T1000 (cell line): ENCODE measurements at regions not wholly inside any gene's neighbourhood (a gene's known extent, or its start where the extent isn't known, plus 50 kb on each side); places are given as distances from the start of the nearest gene placed in this dataset.
"Not testable (repeated sequence)": the region's sequence is repeated elsewhere in the genome, so short reads cannot be mapped to it uniquely, and the experiment has no call there.

Source experiments
- DNase-seq: peaks from one replicate; lab custom pipeline; 2025; ENCODE audit warnings: mixed read lengths; lab: John Stamatoyannopoulos, UW

DNA sequence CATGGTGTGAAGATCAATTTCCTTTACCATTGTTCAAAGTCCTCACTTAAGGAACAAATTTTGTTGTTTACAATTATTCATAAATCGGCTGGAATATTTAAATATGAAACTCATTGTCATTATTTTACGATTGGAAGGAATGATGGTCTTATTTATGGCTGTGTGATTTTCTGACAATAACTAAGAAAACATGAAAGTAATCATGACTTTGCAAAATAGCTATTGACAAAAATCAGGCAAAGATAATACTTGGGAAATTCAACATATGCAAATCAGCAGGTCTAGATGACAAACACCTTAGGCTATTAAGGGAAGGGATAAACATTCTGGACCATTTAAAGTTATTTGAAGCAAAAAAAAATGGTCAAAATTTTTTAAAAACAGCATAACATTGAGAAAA is 654.8 kb upstream of the CNTN5 start:
- DNase-seq, result no peak

DNA sequence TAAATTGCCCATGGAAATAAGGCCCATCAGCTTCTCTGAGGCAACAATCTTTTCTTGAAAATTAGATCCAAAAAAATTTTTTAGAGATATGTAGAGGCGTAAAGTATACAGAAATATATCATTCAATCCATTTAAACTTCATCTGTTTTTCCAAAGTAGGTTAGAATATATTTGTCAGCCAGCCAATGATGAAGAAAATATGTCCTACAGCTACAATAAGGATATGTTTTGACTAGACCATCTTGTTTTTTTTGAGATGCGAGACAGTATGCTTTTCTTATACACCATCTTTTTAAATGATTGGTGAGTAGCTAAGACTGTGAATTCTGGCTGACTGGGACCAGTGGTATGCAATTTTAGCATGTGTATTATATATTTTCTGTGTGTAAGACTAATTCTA is 630.4 kb upstream of the CNTN5 start:
- DNase-seq, result no peak

DNA sequence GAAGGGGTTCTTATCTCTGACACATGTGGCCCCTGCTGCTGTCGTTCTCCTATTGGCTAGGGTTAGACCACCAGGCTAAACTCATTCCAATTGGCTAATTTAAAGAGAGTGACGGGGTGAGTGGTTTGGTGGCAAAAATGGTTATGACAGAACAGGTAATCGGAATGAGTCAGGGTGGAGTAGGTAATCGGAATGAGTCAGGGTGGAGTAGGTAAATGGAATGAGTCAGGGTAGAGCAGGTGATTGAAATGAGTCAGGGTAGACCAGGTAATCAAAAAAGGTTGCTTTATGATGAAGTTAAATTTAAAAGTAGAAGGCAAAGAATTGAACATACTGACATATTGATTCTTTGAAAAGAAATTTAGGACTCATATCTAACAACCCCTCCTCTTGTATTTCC is 626.2 kb upstream of the CNTN5 start:
- DNase-seq, result not testable (repeated sequence)

DNA sequence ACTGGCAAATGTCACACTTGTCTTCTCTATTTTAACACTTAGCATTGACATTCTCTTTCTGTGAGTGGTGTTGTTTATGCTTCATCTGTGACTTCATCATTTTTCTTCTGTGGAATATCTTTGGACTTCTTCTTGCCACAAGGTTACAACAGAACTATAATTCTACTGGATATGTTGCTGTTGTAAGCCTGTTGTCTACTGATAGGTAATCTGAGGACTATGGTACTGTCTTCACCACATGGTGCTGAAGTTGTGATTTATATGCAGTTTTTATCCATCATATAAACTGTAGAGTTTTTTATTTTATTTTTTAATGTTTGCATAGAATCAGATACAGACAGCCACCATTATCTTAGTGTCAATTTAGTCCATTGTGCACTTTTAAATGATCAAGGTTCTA is 622.2 kb upstream of the CNTN5 start:
- no peak for DNase-seq

DNA sequence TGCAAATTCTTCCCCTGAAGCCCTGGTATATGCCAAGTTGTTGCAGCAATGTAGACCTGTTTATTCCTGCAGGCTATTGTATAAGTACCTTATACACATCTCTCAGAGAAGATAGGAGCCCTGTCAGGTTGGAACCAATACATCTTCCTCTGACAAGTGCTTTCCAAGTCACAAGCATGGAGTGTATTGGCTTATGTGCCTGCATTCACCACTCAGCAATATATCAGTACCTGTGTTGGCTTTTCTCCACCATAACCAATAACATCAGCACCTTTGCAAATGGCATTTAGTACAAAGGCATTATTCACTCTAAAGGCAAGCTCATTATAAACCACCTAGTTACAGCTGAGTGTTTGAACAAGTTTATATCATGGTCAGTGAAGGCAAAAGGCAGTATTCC is 611.7 kb upstream of the CNTN5 start:
- DNase-seq, result no peak

DNA sequence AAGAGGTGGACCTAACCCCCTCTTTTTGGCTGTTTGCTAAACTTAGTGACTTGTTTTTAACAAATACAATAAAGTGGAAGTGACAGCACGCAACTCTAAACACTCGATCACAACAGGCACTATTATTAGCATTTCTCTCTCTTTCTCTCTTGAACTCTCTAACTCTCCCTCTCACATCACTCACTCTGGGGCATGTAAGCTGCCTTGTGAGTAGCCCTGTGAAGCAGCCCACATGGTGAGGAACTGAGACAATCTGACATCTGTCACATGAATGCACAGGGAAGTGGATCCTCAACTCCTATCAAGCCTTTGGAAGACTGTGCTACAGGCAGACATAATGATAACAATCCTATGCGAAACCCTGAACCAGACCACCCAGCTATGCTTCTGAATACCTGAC is 609.0 kb upstream of the CNTN5 start:
- DNase-seq, result no peak

DNA sequence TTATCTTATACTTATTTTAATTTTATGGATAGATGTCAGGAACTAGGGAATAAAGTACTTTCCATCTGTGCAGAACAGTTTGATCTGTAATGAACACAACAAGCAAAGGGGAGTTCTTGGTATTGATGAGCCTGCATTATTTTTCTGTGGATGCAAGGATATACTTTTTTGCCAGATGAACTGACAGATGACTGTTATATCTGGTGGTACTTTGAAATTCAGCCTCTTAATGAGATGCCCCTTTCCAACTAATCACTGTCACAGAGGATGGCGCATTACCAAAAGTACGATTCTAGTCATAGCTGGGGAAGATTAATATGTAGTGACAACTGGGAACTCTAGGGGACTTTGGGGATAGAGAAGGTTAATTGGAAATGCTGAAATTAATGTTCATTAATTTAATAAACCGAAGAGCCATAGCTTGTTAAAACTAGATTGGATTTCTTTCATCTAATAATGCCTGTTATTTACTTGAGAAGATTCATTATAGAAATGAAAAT is 603.4 kb upstream of the CNTN5 start:
- no peak for DNase-seq

DNA sequence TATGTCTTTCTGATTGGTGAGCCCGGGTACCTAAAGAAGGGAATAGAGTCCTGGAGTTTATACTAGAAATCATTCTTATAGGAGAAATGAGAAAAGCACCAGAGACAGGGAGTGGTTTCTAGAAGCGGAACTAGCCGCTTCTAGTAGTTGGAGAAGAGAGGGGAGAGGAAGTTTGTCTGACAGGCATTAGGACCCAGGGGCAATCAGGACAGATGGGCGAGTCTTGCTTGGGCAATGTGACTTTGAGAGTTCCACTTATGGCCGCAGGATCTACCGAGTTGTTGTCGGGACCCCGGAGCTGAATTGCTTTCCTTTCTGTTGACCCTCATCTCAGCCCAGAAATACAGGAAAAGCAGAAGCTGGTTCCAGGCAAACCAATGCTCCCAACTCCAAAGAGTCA is 596.8 kb upstream of the CNTN5 start:
- no peak for DNase-seq

DNA sequence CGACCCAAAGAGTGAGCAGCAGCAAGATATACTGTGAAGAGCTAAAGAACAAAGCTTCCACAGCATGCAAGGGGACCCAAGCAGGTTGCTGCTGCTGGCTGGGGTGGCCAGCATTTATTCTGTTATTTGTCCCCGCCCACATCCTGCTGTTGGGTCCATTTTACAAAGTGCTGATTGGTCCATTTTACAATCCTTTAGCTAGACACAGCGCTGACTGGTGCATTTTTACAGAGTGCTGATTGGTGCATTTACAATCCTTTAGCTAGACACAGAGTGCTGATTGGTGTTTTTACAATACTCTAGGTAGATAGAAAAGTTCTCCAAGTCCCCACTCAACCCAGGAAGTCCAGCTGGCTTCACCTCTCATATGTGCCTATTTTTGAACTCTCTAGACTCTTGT is 596.0 kb upstream of the CNTN5 start:
- DNase-seq, result not testable (repeated sequence)

DNA sequence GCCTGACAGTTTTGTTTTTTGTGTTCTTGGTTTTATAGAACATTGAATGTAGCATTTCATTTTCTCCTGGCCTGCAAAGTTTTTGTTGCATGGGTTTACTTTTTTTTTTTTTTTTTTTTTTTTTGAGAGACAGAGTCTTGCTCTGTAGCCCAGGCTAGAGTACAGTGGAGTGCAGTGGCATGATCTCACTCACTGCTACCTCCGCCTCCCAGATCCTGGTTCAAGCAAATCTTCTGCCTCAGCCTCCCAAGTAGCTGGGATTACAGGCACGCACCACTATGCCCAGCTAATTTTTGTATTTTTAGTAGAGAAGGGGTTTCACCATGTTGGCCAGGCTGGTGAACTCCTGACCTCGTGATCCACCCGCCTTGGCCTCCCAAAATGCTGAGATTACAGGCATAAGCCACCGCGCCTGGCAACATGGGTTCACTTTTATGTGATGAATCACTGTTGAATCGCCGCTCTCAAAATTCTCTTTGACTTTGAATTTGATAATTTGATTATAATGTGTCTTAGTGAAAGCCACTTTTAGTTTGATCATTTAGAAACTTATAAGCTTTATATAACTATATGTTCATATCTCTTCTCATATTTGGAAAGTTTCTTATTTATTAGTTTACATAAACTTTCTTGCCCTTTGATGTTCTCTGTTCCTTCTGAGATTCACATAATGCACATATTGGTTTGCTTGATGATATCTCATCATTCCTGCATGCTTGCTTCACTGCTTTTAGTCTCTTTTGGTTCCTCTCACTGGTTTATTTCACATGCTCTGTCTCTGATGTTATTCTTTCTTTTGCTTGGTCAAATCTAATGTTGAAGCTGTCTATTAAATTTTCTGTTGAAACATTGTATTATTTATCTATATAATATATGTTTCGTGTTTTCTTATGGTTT is 589.0 kb upstream of the CNTN5 start:
- no peak for DNase-seq

DNA sequence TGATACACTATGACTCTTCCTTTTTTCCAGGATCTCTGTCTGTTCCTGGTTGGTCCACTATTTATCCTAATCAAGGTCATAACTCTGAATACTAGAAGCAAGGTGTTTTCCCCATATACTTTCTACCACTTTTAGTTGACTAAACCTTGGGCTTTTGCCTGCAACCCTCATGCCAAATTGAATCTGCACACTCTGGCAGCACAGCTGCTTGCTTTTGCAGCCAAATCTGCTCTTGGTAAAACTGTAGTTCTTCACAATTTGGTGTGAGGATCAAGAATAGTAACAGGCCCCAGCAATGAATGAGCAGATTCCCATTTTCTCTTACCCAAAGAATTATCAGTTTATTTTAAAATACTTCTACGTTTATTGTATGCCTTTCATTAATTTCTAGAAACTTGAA is 586.5 kb upstream of the CNTN5 start:
- DNase-seq, result no peak

DNA sequence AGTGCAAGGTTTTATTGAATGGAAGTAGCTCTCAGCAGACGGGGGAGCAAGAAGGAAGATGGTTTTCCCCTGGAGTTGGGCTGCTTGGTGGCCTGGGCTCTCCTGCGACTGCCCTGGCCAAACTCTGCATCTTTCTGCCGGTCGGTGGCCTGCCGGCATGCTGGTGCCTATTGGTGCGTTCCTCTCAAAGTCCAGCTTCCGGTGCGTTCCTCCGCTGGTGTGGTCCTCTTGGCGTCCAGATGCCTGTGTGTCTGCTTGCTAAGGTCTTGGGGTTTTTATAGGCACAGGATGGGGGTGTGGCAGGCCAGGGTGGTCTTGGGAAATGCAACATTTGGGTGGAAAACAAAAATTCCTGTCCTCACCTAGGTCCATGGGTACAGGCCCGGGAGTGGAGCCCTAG is 567.4 kb upstream of the CNTN5 start:
- DNase-seq, result no peak

DNA sequence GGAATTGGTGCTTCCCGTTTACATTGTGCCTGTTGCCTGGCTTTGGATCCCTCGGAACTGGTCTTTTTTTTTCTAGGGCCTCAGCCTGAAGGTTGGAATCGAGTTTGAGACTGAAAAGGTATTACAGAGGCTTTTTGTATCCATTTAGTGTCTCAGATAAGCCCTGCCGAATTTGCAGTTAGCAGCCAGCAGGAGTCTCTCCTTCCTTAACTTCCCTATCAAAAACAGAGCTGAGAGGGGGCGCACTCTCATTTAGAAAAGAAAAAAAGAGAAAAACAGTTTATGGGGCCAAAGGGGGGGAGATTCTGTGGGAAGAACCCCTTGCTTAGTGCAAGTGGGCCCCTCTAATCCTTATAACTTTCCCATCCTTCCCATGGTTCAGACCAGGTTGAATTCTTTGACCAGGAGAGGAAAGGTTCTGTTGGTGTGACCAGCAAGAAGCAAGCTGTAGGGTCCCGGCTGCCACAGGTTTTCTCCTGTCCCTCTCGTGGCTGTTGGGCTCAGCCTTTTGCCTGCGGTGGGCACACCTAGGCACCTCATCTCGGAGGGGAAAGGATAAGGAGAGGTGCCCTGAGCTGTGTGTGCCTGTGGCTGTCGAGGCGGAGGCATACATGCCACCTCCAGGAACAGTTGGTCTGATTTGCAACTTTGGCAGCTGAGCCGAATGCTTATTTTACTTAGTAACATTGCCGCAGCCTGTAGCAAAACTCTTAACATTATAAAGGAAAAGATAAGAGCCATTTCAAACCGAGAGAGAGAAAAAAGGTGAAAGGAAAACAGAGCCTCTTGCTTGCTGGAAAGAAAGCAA is 565.0 kb upstream of the CNTN5 start:
- no peak for DNase-seq

DNA sequence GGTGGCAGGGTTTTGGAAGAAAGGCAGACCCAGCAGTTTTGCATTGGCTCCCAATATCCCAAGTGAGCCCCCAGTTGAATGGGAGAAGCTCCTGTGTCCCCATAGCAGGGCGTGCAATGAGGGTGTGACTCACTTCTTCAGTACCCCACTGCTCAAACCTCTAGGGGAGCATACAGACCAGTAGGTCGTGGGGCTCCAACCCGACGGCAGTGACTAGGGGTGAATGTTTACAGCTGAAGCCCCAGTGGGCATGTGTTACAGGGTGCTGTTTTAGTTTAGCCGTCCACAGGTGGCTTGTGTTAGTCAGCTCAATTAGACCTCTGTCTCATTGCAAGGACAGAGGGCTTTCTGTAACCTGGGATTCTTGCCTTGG is 564.5 kb upstream of the CNTN5 start:
- DNase-seq, result no peak

DNA sequence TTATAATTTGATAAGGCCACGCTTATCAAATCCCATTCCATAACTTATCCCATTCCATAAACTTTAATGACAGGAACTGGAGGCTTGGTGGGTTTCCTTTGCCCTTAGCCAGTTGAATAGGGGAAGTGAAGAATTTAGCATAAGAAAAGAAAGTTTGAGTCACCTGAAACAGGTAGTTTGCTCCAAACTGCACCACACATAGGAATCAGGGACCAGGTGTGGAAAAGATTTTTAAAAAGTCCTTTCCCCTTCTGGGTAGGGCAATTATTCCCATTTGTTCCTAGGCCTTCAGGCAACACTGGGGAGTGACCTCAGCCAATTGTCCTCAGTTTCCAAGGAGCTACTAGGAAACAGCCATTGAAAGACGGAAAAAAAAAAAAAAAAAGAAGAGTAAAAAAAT is 525.7 kb upstream of the CNTN5 start:
- DNase-seq, result no peak

DNA sequence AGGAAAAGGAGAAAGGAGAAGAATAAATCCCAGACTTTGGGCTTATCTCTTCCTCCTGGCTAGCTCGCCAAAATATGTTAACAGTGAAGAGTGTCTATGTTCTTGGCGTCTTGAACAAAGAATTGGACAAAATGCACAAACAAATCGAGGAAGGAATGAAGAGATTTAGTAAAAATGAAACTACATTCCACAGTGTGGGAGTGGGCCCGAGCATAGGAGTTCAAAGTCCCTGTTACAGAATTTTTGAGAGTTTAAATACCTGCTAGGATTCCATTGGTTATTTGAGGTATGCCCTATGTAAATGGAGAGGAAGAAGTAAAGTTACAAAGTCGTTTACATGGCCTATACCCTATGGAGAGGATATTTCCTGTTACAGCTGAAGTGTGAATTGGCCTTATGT is 525.1 kb upstream of the CNTN5 start:
- DNase-seq, result no peak

DNA sequence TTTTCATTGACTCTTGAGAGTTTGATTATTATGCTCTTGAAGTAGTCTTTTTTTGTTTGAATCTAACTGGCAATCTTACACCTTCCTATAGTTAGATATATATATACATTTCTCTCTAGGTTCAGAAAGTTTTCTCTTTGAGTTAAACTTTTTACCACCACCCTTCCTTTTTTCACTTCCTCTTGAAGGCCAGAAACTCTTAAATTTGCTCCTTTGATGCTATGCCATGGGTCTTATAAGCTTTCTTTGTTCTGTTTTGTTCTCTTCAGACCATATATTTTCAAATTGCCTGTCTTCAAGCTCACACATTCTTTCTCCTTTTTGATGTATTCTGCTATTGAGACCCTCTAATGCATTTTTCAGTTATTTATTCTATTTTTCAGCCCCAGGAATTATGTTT is 513.5 kb upstream of the CNTN5 start:
- DNase-seq, result no peak

DNA sequence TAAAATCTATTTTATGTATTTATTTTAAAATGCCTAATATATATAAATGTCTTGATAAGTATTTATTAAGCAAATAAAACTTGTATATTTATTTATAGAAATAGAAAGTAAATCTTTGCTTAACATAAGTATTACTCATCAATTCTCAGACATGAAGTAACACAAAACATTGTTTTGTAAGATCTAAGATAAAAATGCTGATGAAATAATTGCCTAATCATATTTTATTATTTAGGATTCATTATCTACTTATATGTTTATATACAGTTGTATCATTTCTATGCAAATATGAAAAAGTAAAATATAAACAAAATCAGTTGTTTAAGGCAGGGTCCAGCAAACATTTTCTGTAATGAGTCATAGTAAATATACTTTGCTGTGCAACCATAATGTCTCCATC is 507.8 kb upstream of the CNTN5 start:
- DNase-seq, result no peak

DNA sequence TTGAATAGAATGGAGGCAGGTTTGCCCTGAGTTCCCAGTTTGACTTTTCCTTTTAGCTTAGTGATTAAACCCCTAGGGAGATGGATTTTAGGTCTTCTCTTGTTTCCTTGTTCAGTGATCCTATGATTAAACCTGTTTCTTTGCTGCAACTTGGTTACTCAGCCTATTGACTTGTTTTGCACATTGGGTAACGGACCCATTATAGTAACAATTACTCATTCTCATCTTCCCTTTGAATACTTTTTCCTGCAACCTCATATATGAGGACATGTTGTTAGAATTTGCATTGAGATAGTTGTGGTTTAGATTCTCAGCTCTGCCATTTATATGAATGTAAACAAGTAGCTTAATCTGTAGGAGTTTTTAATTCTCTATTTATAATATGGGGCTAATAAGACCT is 489.2 kb upstream of the CNTN5 start:
- DNase-seq, result no peak

DNA sequence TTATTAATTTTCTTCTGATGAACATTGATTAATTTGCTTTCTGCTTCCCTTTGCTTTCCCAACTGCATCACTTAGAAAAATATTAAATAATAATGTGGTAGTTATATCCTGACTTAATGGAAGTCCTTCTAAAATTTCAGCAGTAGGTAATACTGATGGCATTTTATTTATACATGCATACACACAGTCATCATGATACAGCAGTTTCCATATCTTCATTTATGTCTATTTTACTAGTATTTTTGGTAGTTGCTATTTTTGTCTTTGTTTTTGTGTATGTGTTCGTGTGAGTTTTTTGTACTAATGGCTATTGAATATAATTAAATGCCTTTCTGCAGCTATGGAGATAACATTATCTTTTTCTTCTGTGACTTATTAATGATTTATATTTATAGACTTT is 484.7 kb upstream of the CNTN5 start:
- no peak for DNase-seq

DNA sequence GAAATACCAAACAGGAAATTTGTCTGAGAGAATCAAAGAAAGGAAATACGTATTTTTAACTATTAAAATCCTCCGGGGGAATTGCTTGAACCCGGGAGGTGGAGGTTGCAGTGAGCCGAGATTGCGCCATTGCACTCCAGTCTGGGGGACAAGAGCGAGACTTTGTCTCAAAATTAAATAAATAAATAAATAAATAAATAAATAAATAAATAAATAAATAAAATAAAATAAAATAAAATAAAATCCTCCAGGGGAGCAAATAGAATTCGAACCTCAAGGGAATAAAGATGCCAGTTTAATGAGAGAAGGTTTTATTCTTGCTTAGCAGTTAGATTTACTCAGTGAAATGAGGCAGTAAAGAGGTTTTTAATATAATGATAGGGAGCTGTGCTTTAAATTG is 482.4 kb upstream of the CNTN5 start:
- not testable (repeated sequence) for DNase-seq

DNA sequence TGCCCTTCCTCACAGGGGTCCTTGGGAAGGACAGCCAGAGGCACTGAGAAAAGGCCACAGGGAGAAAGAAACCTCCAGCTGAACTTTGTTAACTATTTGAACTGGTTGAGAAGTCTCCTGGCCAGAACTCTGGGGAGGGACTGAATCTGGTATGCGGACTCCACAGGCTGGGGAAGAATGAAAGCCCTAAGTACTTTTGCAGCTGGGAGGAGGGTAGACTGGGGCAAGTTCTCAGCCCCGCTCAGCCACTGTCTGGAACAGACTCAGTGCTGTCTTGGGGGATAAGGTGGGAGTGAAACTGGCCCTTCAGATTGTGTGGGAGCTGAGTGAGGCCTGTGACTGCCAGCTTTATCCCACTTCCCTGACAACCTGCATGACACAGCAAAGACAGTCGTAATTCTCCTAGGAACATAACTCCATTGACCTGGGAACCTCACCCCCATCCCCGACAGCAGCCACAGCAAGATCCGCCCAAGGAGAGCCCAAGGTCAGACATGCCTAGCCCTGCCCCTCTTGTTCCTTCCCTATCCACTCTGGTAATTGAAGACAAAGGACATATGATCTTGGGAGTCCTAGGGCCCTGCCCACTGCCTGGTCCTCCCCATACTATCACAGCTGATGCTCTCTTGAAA is 475.1 kb upstream of the CNTN5 start:
- no peak for DNase-seq

DNA sequence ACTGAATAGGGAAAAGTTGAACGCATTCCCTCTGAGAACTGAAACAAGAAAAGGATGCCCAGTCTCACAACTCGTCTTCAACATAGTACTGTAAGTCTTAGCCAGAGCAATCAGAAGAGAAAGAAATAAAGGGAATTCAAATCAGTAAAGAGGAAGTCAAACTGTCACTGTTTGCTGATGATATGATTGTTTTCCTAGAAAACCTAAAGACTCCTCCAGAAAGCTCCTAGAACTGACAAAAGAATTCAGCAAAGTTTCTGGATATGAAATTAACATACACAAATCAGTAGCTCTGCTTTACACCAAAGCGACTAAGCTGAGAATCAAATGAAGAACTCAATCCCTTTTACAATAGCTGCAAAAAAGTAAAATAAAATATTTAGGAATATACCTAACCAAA is 471.2 kb upstream of the CNTN5 start:
- DNase-seq, result no peak
